Kidney epithelial cell (primary cell): ENCODE measurements at regions not wholly inside any gene's neighbourhood (a gene's known extent, or its start where the extent isn't known, plus 50 kb on each side); places are given as distances from the start of the nearest gene placed in this dataset.
A peak's percentile ranks its signal among the peaks of the same experiment; 100 is the strongest.

Experiments used
- DNase-seq: peaks from one replicate; pipeline ENCODE4 v3.0.0-alpha.2; 2010; ENCODE audit warnings: low read depth
- H3K27me3 ChIP-seq: 2 replicates; pipeline ENCODE4 v1.6.0; 2011; ENCODE audit warnings: low read length; ENCODE audit not compliant: control insufficient read depth, insufficient read depth
- H3K36me3 ChIP-seq: 2 replicates; pipeline ENCODE4 v1.5.1; 2011; ENCODE audit warnings: low read length; ENCODE audit not compliant: control insufficient read depth, insufficient read depth
- H3K4me3 ChIP-seq: 2 replicates; pipeline ENCODE4 v1.5.1; 2011; ENCODE audit warnings: low read depth, mild to moderate bottlenecking, control low read depth, low read length
- TF ChIP-seq, protein P1 (sequence below): IDR thresholded peaks from 2 replicates; pipeline ENCODE4 v1.5.1; 2011; ENCODE audit warnings: mild to moderate bottlenecking, moderate library complexity, low read length, control low read depth, inconsistent platforms; ENCODE audit not compliant: insufficient read depth, poor library complexity, severe bottlenecking

GRCh38 chr3:126268866-126269265, 88.3 kb downstream of the KLF15 start:
- no peaks in the 10 kb centered on the region for H3K36me3 ChIP-seq
- TF ChIP-seq, protein P1, sequence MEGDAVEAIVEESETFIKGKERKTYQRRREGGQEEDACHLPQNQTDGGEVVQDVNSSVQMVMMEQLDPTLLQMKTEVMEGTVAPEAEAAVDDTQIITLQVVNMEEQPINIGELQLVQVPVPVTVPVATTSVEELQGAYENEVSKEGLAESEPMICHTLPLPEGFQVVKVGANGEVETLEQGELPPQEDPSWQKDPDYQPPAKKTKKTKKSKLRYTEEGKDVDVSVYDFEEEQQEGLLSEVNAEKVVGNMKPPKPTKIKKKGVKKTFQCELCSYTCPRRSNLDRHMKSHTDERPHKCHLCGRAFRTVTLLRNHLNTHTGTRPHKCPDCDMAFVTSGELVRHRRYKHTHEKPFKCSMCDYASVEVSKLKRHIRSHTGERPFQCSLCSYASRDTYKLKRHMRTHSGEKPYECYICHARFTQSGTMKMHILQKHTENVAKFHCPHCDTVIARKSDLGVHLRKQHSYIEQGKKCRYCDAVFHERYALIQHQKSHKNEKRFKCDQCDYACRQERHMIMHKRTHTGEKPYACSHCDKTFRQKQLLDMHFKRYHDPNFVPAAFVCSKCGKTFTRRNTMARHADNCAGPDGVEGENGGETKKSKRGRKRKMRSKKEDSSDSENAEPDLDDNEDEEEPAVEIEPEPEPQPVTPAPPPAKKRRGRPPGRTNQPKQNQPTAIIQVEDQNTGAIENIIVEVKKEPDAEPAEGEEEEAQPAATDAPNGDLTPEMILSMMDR, result no peak

GRCh38 chr3:126267976-126268615, 87.7 kb upstream of the ALDH1L1 start:
- no peak overlapping the region for H3K4me3 ChIP-seq
- TF ChIP-seq, protein P1, result no peak
- no peak for DNase-seq
- no peaks in the 10 kb centered on the region for H3K36me3 ChIP-seq
- H3K27me3 ChIP-seq, result no peaks in the 10 kb centered on the region

More at GRCh38 chr3:126268866-126269265, 88.3 kb downstream of the KLF15 start:
- Histone ChIP-seq H3K4me3 (no peak overlapping the region), H3K27me3 (peaks cover 2% of the 10 kb centered on the region)
- DNase-seq, result no peak

- Histone ChIP-seq H3K4me3 (peak overlapping the region; percentile 28), H3K27me3 (no peaks in the 10 kb centered on the region), H3K36me3 (no peaks in the 10 kb centered on the region)
- peak; percentile 70 for DNase-seq
- TF ChIP-seq, protein P1, result no peak
These were observed 87.0 kb upstream of the ALDH1L1 start for GRCh38 chr3:126267169-126267975.

- no peaks in the 10 kb centered on the region for H3K27me3 ChIP-seq
- TF ChIP-seq, protein P1, result no peak
- H3K4me3 ChIP-seq, result no peak overlapping the region
- DNase-seq, result no peak
- no peaks in the 10 kb centered on the region for H3K36me3 ChIP-seq
These were observed 86.4 kb upstream of the ALDH1L1 start for GRCh38 chr3:126266850-126267168.

GRCh38 chr3:126266291-126266840, 86.0 kb upstream of the ALDH1L1 start:
- TF ChIP-seq, protein P1, result no peak
- Histone ChIP-seq H3K4me3 (no peak overlapping the region), H3K27me3 (no peaks in the 10 kb centered on the region), H3K36me3 (no peaks in the 10 kb centered on the region)
- DNase-seq, result no peak

DNA sequence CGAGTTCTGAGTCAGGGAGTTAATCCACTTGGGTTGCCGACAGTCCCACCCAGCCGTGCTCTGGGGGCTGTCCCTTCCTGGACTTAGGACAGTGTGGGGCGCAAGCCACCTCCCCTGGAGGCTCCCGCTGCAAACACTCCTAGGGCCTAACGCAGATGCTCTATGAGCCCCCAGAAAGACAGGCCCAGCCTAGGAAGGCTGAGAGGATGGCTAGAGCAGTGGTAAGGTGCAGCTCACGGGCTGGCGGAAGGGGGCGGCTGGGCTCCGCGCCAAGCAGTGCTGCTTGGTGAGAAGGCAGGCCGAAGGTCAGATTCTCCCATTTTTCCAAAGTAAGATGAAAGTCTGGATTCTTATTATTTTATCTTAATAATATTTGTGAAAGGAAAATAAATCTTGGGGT, 84.6 kb upstream of the ALDH1L1 start:
- no peak for DNase-seq
- TF ChIP-seq, protein P1, result no peak
- Histone ChIP-seq H3K36me3 (no peaks in the 10 kb centered on the region), H3K27me3 (no peaks in the 10 kb centered on the region), H3K4me3 (no peak overlapping the region)
